WTC11 (cell line): ENCODE measurements at regions not wholly inside any gene's neighbourhood (a gene's known extent, or its start where the extent isn't known, plus 50 kb on each side); places are given as distances from the start of the nearest gene placed in this dataset.

Experiments used
- ATAC-seq: fragments of 200-7000 bp; cut with Tn5 transposase; 2 replicates; pipeline ENCODE4 v1.10.0; 2021; ENCODE audit warnings: mild to moderate bottlenecking, moderate library complexity
- CTCF ChIA-PET: fragments of 300-600 bp; sonication (Branson Sonifier 250); formaldehyde crosslinking; loops from one replicate; lab custom pipeline; 2021; ENCODE audit warnings: antibody characterized with exemption; lab: Charles Lee
- POLR2A ChIA-PET: fragments of 350-600 bp; sonication (Branson Sonifier 250); formaldehyde crosslinking; loops from one replicate; lab custom pipeline; 2021; ENCODE audit warnings: antibody characterized with exemption; lab: Charles Lee
- DNase-seq: peaks from one replicate; pipeline ENCODE4 v3.0.0; 2021; ENCODE audit warnings: low spot score
- H3K27ac Mint-ChIP-seq: 2 replicates; pipeline ENCODE4 v1.8.0; 2021; ENCODE audit warnings: mixed read lengths
- H3K27me3 Mint-ChIP-seq: 2 replicates; pipeline ENCODE4 v1.8.0; 2021; ENCODE audit warnings: low read depth, mild to moderate bottlenecking, moderate library complexity, mixed read lengths
- H3K36me3 Mint-ChIP-seq: 2 replicates; pipeline ENCODE4 v1.8.0; 2021; ENCODE audit warnings: mixed read lengths
- H3K4me1 Mint-ChIP-seq: 2 replicates; pipeline ENCODE4 v1.8.0; 2022; ENCODE audit warnings: mixed read lengths
- H3K4me3 Mint-ChIP-seq: 2 replicates; pipeline ENCODE4 v1.8.0; 2021; ENCODE audit warnings: mild to moderate bottlenecking, moderate library complexity, mixed read lengths
- H3K9me3 Mint-ChIP-seq: 2 replicates; pipeline ENCODE4 v1.8.0; 2021; ENCODE audit warnings: mixed read lengths
- ESRRA ChIP-seq: sonication (generic); formaldehyde crosslinking; IDR thresholded peaks from 2 replicates; pipeline ENCODE4 v1.8.1; 2022; ENCODE audit warnings: mild to moderate bottlenecking, missing genetic modification reagents, borderline replicate concordance
- NFE2L1 ChIP-seq: sonication (generic); formaldehyde crosslinking; IDR thresholded peaks from 2 replicates; pipeline ENCODE4 v1.8.1; 2023; ENCODE audit warnings: missing genetic modification reagents
- NFYB ChIP-seq: sonication (generic); formaldehyde crosslinking; conservative IDR thresholded peaks from 2 replicates; pipeline ENCODE4 v1.8.0; 2022; ENCODE audit warnings: low read depth, missing genetic modification reagents
- NR2C2 ChIP-seq: sonication (generic); formaldehyde crosslinking; IDR thresholded peaks from 2 replicates; pipeline ENCODE4 v1.8.0; 2022; ENCODE audit warnings: mild to moderate bottlenecking, missing genetic modification reagents
- NR3C1 ChIP-seq: sonication (generic); formaldehyde crosslinking; conservative IDR thresholded peaks from 2 replicates; pipeline ENCODE4 v1.8.1; 2023; ENCODE audit warnings: low read depth, mild to moderate bottlenecking, missing genetic modification reagents
- SMAD3 ChIP-seq: sonication (generic); formaldehyde crosslinking; IDR thresholded peaks from 2 replicates; pipeline ENCODE4 v1.8.0; 2022; ENCODE audit warnings: missing genetic modification reagents, mild to moderate bottlenecking, borderline replicate concordance
- ZNF219 ChIP-seq: sonication (generic); formaldehyde crosslinking; IDR thresholded peaks from 2 replicates; pipeline ENCODE4 v1.8.0; 2023; ENCODE audit warnings: missing genetic modification reagents, mild to moderate bottlenecking, borderline replicate concordance
- ZNF317 ChIP-seq: sonication (generic); formaldehyde crosslinking; IDR thresholded peaks from 2 replicates; pipeline ENCODE4 v1.8.1; 2023; ENCODE audit warnings: low read depth, mild to moderate bottlenecking, moderate library complexity, missing genetic modification reagents, borderline replicate concordance
- ZNF416 ChIP-seq: fragments of 250-450 bp; sonication (Bioruptor Pico); IDR thresholded peaks from 2 replicates; pipeline ENCODE4 v1.9.0; 2021; ENCODE audit warnings: mild to moderate bottlenecking, inconsistent platforms
- TF ChIP-seq, protein P1 (sequence below): sonication (generic); formaldehyde crosslinking; IDR thresholded peaks from 2 replicates; pipeline ENCODE4 v1.8.1; 2022; ENCODE audit warnings: mild to moderate bottlenecking, missing genetic modification reagents, moderate library complexity, borderline replicate concordance
- TF ChIP-seq, protein P2 (sequence below): sonication (generic); formaldehyde crosslinking; IDR thresholded peaks from 2 replicates; pipeline ENCODE4 v1.8.1; 2023; ENCODE audit warnings: mild to moderate bottlenecking, missing genetic modification reagents, borderline replicate concordance
- TF ChIP-seq, protein P3 (sequence below): sonication (generic); formaldehyde crosslinking; IDR thresholded peaks from 2 replicates; pipeline ENCODE4 v1.8.1; 2023; ENCODE audit warnings: mild to moderate bottlenecking, missing genetic modification reagents, moderate library complexity
- TF ChIP-seq, protein P4 (sequence below): fragments of 250-450 bp; sonication (Bioruptor Pico); IDR thresholded peaks from 2 replicates; pipeline ENCODE4 v1.9.0; 2021; ENCODE audit warnings: moderate library complexity, mild to moderate bottlenecking, inconsistent platforms, borderline replicate concordance
- TF ChIP-seq, protein P5 (sequence below): fragments of 250-450 bp; sonication (Bioruptor Pico); IDR thresholded peaks from 2 replicates; pipeline ENCODE4 v1.9.0; 2021; ENCODE audit warnings: mild to moderate bottlenecking
- TF ChIP-seq, protein P6 (sequence below): sonication (generic); formaldehyde crosslinking; IDR thresholded peaks from 2 replicates; pipeline ENCODE4 v1.8.0; 2022; ENCODE audit warnings: mild to moderate bottlenecking, missing genetic modification reagents
- TF ChIP-seq, protein P7 (sequence below): fragments of 250-450 bp; sonication (Bioruptor Pico); IDR thresholded peaks from 2 replicates; pipeline ENCODE4 v2.1.2; 2022; ENCODE audit warnings: mild to moderate bottlenecking, moderate library complexity
- TF ChIP-seq, protein P8 (sequence below): sonication (generic); formaldehyde crosslinking; conservative IDR thresholded peaks from 2 replicates; pipeline ENCODE4 v1.8.1; 2022; ENCODE audit warnings: mild to moderate bottlenecking, missing genetic modification reagents

DNA sequence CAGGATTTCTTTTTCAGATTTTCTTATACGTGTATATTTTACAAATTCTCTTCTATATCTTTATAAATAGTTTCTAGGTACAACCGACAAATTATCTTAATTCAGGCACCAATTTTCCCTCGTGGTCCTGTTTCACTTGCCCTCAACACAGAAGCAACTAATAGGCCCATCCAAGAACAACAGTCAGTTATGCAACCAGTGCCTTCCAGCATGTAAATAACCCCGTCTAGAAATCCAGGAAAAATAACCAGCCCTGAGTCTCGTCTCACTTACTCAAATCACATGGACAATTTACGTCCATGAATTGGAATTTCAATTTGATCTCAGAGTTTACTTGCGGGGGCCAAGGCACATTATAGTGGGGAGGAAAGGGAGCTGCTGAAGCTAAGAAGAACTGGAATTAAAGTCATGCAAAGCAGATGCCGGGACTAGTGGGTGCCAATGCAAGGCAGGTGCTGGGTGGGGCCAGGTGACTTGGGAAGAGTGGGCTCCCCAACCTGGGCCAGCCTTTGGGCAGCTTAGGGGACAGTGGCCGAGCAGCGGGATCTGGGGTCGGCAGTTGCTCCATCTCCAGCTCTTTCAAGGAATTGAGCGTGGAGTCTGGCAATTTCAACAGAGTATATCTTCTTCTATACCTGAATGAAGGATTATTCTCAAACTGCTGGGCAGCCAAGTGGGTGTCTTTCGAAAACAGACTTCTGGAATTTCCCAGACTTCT, 121.7 kb downstream of the EDN3 start (continued):
- TF ChIP-seq, protein P1, sequence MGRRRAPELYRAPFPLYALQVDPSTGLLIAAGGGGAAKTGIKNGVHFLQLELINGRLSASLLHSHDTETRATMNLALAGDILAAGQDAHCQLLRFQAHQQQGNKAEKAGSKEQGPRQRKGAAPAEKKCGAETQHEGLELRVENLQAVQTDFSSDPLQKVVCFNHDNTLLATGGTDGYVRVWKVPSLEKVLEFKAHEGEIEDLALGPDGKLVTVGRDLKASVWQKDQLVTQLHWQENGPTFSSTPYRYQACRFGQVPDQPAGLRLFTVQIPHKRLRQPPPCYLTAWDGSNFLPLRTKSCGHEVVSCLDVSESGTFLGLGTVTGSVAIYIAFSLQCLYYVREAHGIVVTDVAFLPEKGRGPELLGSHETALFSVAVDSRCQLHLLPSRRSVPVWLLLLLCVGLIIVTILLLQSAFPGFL (CRISPR knock-in tag) = no peak
- TF ChIP-seq, protein P2, sequence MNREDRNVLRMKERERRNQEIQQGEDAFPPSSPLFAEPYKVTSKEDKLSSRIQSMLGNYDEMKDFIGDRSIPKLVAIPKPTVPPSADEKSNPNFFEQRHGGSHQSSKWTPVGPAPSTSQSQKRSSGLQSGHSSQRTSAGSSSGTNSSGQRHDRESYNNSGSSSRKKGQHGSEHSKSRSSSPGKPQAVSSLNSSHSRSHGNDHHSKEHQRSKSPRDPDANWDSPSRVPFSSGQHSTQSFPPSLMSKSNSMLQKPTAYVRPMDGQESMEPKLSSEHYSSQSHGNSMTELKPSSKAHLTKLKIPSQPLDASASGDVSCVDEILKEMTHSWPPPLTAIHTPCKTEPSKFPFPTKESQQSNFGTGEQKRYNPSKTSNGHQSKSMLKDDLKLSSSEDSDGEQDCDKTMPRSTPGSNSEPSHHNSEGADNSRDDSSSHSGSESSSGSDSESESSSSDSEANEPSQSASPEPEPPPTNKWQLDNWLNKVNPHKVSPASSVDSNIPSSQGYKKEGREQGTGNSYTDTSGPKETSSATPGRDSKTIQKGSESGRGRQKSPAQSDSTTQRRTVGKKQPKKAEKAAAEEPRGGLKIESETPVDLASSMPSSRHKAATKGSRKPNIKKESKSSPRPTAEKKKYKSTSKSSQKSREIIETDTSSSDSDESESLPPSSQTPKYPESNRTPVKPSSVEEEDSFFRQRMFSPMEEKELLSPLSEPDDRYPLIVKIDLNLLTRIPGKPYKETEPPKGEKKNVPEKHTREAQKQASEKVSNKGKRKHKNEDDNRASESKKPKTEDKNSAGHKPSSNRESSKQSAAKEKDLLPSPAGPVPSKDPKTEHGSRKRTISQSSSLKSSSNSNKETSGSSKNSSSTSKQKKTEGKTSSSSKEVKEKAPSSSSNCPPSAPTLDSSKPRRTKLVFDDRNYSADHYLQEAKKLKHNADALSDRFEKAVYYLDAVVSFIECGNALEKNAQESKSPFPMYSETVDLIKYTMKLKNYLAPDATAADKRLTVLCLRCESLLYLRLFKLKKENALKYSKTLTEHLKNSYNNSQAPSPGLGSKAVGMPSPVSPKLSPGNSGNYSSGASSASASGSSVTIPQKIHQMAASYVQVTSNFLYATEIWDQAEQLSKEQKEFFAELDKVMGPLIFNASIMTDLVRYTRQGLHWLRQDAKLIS = no peak
- TF ChIP-seq ESRRA (CRISPR knock-in tag) = no peak
- TF ChIP-seq, all 79 proteins: peak for 0

DNA sequence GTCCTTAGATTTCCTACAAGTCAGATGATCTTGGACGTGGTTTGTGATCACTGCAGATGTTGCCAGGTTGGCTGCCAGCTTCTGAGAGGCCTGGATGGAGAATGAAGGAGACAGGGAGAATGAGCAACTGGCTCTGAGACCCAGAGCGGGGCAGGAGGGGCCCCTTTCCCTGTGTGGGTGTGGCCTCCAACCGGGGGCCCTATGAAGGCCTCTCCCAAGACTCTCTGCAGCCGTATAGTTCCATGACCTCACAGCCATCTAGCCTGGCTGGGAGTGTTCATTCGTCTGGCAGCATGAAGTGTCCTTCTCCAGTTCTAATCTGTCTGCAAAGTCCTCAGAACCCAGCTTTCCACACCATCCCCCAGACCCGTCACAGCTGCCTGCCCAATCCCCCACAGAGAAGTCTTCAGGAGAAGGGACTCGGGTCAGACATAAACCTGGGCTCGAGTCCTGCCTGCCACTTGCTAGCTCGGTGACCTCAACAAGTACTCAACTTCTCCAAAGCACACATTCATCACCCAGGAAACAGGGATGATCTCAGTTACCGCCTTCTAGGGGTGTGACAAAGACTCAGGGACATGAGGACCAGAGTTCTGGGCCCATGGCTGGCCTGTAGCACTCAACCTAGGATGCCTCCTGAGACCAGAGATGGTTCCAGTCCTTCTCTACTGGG, 122.6 kb downstream of the EDN3 start:
- H3K4me3 Mint-ChIP-seq = no peak overlapping the region
- peaks cover 3% of the 10 kb centered on the region for H3K9me3 Mint-ChIP-seq
- DNase-seq (no peak), ATAC-seq (no peak)
- no peaks in the 10 kb centered on the region for H3K4me1 Mint-ChIP-seq
- ChIA-PET CTCF (no interaction called here), POLR2A (no interaction called here)
- no peak for TF ChIP-seq NFYB (CRISPR knock-in tag)
- H3K36me3 Mint-ChIP-seq = no peaks in the 10 kb centered on the region
- H3K27ac Mint-ChIP-seq = no peak overlapping the region
- peaks cover 6% of the 10 kb centered on the region for H3K27me3 Mint-ChIP-seq

DNA sequence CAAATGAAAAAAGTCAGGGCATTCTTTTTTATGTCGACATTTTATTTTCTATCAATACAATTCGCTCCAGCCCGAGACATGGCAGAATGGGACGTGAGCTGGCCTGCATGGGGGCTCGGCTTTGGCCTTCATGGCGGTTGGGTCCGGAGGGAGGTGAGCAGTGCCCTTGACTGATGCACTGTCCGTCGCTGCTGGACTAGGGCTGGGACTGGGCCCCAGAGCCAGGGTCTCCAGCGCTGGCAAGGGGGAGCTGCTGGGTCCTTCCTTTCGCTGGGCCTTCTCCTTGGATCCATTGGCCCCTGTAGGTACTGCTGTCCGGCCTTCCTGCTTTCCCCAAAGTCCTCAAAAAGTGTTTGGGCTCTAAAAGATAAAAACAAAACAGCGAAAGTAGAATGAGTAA, 124.6 kb downstream of the EDN3 start:
- Mint-ChIP-seq H3K4me1 (peaks cover 3% of the 10 kb centered on the region; the same call in 1 of the 2 replicates), H3K36me3 (no peaks in the 10 kb centered on the region), H3K27me3 (peaks cover 14% of the 10 kb centered on the region), H3K27ac (no peak overlapping the region), H3K4me3 (no peak overlapping the region), H3K9me3 (peaks cover 8% of the 10 kb centered on the region)
- ChIA-PET CTCF (interaction anchor here (1.3 kb wide), 1 partner anchor 90 kb away, joined by 3 read pairs; no protein-coding TSS in a partner anchor), POLR2A (no interaction called here)
- no peak for ATAC-seq
- no peak for DNase-seq
- TF ChIP-seq, protein P3, sequence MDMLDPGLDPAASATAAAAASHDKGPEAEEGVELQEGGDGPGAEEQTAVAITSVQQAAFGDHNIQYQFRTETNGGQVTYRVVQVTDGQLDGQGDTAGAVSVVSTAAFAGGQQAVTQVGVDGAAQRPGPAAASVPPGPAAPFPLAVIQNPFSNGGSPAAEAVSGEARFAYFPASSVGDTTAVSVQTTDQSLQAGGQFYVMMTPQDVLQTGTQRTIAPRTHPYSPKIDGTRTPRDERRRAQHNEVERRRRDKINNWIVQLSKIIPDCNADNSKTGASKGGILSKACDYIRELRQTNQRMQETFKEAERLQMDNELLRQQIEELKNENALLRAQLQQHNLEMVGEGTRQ = no peak
- TF ChIP-seq, protein P4, sequence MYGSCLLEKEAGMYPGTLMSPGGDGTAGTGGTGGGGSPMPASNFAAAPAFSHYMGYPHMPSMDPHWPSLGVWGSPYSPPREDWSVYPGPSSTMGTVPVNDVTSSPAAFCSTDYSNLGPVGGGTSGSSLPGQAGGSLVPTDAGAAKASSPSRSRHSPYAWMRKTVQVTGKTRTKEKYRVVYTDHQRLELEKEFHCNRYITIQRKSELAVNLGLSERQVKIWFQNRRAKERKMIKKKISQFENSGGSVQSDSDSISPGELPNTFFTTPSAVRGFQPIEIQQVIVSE (CRISPR knock-in tag) = no peak
- TF ChIP-seq ZNF317 (no peak), NR2C2 (no peak), ZNF219 (CRISPR knock-in tag) (no peak), NFE2L1 (CRISPR knock-in tag) (no peak), NR3C1 (CRISPR knock-in tag) (no peak), SMAD3 (CRISPR knock-in tag) (no peak), ZNF416 (no peak)
- TF ChIP-seq, protein P5, sequence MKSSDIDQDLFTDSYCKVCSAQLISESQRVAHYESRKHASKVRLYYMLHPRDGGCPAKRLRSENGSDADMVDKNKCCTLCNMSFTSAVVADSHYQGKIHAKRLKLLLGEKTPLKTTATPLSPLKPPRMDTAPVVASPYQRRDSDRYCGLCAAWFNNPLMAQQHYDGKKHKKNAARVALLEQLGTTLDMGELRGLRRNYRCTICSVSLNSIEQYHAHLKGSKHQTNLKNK (CRISPR knock-in tag) = no peak
- TF ChIP-seq, protein P6, sequence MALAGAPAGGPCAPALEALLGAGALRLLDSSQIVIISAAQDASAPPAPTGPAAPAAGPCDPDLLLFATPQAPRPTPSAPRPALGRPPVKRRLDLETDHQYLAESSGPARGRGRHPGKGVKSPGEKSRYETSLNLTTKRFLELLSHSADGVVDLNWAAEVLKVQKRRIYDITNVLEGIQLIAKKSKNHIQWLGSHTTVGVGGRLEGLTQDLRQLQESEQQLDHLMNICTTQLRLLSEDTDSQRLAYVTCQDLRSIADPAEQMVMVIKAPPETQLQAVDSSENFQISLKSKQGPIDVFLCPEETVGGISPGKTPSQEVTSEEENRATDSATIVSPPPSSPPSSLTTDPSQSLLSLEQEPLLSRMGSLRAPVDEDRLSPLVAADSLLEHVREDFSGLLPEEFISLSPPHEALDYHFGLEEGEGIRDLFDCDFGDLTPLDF (CRISPR knock-in tag) = no peak
- TF ChIP-seq, protein P7, sequence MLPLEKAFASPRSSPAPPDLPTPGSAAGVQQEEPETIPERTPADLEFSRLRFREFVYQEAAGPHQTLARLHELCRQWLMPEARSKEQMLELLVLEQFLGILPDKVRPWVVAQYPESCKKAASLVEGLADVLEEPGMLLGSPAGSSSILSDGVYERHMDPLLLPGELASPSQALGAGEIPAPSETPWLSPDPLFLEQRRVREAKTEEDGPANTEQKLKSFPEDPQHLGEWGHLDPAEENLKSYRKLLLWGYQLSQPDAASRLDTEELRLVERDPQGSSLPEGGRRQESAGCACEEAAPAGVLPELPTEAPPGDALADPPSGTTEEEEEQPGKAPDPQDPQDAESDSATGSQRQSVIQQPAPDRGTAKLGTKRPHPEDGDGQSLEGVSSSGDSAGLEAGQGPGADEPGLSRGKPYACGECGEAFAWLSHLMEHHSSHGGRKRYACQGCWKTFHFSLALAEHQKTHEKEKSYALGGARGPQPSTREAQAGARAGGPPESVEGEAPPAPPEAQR (CRISPR knock-in tag) = no peak
- TF ChIP-seq, protein P8, sequence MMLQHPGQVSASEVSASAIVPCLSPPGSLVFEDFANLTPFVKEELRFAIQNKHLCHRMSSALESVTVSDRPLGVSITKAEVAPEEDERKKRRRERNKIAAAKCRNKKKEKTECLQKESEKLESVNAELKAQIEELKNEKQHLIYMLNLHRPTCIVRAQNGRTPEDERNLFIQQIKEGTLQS (CRISPR knock-in tag) = no peak
- TF ChIP-seq, protein P1 (CRISPR knock-in tag) = no peak
